ENCODE measurements at regions not wholly inside any gene's neighbourhood (a gene's known extent, or its start where the extent isn't known, plus 50 kb on each side); places are given as distances from the start of the nearest gene placed in this dataset.

DNA sequence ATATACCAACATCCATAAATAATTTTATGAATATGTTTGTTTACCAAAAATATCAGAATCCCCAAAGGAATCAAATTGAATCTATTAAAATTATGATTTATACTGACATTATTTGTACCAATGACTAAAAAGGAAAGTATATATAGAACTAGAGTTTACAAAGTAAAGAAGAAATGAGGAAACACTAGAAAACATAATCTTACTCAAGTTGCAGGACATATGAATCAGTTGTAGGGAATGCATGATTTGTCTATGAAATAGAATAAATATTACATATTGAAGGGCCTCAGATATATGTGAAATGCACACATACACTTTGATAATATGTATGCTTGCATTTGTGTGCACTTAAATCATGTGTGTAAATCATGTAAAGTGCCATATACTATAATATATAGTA lies 1466.4 kb downstream of the EFNB2 start:
- DNase-seq: no peak

DNA sequence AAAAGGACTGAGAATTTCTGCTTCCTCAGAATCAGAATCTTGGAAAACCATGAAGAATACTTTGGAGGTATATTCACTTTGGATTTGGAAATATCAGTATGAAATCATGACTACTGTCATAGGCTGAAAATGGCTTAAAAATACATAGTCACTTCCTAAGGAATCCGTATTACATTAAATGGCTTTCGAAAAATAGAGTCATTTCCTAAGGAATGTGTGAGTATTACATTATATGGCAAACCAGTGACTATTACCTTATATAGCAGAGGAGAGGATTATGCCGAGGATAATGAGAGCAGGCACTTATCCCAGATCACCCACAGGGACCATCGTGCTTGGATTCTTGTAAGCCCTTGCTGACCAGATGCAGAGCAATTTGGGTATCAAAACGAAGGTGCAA lies 1471.8 kb downstream of the EFNB2 start:
- DNase-seq: no peak

DNA sequence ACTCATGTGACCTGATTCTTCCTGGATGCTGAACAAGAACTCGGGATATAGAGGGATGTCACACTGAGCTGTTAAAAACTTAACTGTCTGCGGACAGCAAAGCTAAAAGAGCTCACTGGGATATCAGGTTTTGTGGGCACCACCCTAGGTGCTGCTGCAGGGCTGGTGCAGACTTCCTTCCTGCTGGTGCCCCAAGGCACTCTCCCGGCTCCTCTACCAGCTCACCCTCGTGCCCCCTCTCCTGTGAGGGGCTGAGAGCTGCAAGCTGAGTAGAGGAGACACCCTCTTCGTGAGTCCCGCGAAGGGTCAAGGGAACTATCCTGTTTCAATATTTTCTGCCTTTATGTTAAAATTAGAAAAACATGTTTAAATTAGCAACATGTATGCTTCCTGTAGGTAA lies 1475.7 kb downstream of the EFNB2 start:
- no peak for DNase-seq

DNA sequence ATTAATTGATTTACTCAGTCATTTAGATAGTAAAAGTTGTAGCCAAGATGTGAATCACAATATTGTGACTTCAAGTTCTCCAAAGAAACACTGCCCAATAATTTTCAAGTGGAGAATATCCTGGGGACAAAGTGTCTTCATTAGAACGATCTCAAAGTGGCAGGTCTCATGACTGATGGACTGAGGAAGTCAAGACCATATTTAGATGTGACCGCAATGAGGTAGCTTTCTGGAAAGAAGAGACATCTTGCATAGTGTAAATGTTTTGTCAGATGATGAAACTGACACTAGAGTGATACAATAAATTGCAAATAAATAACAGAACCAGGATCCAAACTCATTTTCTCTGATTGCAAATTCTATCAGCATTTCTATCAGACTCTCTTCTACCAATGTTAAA lies 1476.9 kb downstream of the EFNB2 start:
- DNase-seq: no peak

DNA sequence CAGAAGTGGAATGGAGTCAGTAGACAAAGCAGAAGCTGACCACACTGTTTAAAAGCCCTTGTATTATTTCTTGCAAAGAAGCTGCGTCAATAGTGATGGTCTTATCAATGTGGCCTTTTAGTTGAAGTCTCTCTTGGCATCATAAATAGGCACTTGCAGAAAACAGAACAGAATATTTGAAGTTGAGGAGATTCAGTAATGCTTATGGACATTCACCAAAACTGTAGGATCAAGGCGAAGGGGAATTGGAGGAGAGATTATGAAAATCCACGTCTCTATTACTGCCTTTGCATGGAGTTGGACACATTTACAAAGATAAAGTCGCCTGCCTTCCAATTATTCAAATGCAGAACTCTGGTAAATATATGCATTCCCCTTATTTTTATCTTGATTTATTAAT lies 1482.8 kb downstream of the EFNB2 start:
- no peak for DNase-seq

DNA sequence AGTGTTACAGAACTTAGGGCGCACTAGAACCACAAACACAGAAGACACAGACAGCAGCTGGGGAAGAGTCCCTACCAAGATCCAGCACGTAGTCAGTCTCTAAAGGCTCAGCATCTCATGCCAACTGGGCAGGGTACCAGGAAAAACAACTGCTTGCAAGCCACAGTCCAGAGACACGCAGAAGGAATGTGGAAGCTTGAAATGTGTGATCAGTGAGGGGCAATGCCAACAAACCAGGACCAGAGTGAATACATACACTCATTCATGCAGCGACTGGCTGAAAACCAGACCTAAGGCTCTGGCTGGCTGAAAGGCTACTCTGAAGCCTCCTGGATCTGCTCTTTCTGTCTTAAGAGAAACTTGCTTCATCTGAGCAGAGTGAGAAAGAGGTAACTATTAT lies 1484.8 kb downstream of the EFNB2 start:
- DNase-seq: no peak

DNA sequence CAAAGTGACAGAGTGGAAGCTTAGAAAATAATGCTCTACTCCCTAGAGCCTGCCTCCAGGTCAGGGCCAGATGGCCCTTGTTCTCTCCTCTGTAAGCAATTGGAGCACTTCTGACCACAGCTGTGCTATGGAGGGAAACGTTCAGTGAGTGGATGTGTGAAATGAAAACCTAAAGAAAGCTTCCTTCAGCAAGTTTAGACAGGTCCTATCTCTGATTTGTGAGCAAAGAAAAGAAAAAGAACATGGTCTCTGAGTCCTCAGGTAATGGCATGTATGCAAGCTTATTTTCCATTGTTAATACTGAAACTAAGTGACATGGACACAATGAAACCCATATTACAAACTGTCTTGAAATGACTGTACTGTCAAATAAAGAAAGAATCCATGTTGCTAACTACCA lies 1486.8 kb downstream of the EFNB2 start:
- DNase-seq: peak; percentile 4

DNA sequence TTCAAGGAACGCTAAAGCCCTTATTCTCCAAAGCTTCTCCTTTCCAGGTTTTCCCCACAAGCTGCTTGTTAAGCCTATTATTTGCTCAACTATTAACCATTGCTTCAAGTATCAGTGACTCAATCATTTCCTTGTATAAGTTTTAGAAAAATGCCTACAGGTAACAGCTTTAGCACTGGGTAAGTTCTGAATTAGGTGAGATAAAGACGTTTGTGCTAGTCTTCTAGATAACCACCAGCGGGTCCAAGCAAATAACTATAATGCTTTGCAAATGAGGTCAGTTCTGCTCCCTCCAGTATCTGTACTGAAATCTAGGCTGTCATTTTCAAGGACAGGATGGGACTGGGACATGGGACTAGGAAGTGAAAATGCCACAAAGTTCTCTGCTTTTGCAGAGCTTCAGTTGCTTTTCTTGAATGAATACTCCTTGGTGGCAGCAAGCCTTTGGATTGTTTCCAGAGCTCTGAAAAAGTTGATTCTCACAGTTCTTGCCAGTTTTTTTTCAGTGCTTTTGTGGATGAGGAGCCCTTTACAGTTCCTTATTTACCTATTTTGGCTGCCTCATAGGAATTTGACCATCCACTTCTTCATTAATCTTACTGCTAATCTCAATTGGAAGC lies 1487.7 kb downstream of the EFNB2 start:
- DNase-seq: no peak

DNA sequence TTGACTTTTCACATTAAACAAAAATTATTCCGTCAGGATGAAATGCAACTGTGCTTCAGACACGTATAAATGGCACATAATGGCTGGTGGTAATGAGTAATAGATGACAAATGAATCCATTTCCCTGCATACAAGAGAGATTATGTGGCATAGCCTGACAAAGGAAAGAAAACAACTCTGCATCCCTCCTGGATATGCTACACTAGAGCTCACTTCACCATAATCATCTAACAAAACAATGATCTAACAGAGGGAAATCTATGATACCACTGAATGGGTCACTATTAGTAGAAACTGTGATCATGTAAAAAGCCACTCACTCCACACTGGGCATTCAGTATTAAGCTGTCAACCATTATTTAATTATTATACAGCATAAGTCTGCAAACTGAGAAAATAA lies 1498.4 kb downstream of the EFNB2 start:
- no peak for DNase-seq

DNA sequence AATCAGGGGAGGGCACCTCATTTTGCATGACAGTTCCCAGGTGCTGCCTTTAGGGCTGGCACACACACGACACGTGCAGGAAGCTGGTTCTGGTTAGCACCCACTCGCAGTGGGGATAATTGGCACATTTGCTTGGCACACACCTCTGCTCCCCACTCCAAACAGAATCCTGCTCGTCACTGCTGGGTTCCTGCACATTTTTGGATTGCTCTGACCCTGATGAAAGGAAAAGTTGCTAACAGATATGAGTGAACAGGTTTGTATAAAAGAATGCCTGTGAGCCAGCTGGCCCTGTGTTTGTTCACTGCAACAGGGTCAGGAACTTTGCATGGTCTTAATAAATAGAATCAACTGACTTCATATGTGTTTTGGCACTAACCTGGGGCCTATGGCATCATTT lies 1500.4 kb downstream of the EFNB2 start:
- no peak for DNase-seq

DNA sequence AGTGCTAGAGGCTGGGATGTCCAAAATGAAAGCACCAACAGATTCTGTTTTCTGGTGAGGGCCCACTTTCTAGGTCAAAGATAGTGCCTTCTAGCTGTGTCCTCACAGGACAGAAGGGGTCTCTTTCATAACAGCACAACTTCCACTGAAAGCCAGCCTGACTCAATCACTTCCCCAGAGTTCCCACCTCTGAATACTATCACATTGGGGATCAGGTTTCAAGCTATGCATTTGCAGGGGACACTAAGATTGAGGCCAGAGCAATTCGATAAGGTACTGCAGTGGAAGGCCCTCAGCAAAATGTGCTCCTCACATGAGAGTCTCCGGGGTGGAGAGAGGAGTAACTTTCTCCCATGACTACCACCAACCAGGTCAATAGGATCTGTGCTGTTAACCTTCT lies 1501.5 kb downstream of the EFNB2 start:
- no peak for DNase-seq

DNA sequence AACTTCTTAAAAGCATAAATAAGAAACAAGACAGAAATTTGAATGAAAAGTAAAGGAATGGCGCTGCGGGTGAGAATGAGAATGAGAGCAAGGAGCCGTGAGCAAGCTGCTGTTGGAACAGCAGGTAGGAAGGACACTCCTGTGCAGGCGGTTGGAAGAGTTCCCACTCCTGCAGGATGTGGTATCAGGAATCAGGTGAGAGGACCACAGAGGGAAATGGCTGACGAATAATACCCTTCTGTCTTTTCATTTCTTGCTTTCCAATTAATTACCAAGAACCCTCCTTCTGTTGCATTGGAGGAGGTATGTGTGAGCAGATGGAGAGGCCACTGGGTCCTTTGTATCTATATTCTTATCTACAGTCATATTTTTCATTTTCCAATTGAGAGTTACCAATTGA lies 1504.2 kb downstream of the EFNB2 start:
- DNase-seq: no peak

DNA sequence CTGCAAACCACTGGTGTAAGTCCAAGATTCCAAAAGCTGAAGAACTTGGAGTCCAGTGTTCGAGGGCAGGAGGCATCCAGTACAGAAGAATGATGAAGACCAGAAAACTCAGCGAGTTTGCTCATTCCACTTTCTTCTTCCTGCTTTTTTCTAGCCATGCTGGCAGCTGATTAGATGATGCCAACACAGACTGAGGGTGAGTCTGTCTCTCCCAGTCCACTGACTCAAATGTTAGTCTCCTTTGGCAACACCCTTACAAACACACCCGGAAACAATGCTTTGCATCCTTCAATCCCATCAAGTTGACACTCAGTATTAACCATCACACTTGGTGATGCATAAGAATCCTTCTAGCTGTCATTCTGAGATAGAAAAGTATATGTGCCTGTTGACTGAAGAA lies 1504.6 kb downstream of the EFNB2 start:
- no peak for DNase-seq

DNA sequence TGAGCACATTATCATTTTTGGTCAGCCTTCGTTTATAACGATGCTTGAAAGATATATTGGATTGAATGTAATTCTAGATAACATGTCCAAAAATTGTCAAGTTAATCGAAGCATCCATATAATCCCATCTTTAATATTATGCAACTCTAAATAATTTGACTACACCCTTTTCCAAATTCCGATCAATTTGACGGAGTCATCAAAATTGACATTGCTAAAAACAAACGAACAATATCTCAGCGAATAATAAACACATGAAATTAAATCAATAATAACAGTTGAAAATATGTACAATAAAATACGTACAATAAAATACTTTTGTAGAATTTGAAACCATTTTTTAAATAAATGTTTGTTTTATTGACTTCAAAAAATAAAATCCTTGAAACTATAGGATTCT lies 1516.4 kb downstream of the EFNB2 start:
- no peak for DNase-seq

DNA sequence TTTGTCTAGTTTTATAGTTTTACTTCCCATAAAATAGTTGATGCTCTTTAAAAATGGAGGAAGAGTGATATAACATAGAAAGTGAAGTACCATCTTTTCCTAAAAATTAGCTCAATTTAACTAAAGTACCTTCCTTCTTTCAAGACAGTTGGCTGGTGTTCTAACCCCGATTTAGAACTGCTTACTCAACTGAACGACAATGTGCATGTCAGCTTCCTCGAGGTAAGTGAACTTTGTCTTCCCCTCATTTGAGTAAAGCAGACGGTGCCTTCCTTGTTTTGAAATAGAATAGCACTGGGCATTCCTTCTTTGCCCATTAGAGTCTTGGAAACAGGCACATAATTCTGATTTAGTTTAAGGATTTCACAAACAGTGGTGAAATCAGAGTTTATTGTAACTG lies 1519.2 kb downstream of the EFNB2 start:
- no peak for DNase-seq

DNA sequence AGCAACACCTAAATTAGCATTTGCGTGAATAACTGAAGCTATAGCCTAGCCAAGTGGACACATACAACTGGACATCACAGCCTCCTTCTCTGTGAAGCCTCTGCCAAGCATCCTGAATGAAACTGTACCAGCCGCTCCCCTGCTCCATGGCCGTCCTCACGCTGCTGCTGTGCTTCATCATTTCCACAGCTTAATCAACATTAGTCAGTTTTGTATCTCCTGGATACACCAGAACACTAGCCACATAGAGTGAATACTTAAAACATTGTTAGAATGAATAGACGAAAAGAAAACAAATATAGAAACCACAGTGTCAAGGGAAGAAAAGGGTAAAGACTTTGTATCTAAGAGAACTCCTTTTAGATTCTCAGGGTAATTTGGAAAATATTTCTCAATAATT lies 1526.9 kb downstream of the EFNB2 start:
- DNase-seq: no peak

DNA sequence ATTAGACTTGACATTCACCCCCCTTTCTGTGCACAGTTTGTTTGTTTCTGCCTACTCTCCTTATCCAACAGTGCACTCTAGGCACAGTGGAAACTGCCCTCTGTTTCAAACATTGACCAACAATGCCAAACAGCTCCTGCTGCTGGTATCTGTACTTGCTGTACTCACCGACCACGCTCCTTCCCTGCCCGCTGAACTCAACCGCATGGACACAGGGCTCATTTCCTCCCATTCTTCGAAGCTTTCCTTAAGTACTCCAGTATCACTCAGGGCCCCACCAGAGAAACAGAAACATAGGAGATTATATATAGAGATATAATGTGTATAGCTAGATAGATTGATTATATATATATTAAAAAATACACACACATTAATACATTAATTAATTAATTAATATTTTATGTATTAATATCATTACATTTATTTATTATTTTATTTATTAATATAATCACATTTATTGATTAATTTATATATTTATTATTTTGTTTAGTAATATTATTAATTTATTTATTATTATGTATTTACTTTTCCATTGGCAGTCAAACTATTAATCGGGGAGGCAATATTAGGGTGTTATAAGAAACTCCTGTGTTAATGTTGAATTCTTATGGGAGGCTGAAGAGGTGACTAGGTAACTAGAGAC lies 1528.2 kb downstream of the EFNB2 start:
- no peak for DNase-seq

DNA sequence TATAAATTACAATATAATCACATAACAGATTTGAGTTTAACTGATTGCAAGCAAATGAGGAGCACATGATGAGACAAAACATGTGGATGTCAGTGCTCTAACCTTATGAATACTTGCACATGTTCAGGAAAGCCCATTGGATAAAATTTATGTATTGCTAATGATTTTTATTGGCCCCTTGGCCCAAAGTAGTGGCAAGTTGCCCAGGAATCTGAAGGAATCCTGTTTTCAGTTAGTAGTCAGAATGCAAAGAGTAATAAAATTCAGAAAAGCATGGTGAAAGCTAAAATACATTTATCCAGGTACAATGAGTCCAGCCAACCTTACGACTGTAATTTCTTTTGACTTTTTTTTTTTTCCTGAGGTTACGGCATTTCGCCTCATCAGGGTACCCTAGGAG lies 1539.4 kb downstream of the EFNB2 start:
- DNase-seq: no peak

DNA sequence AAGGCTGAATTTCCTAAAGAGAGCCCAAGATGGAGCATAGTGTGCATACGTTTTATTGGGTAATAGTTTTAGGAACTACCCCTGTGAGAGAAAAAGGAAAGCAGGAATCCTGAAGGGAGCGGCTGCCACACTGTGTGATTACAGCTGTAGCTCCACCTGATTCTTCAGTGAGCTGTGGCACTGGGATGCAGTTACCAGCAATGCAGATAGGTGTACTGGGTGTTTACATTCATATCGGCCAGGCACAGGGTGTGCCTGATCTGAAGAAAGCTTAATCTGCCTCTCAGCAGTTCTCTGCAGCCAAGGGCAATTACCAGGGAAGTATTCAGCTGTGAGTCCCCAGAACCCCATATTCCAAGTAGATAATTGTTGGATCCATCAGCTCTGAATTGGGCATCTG lies 1541.8 kb downstream of the EFNB2 start:
- no peak for DNase-seq

DNA sequence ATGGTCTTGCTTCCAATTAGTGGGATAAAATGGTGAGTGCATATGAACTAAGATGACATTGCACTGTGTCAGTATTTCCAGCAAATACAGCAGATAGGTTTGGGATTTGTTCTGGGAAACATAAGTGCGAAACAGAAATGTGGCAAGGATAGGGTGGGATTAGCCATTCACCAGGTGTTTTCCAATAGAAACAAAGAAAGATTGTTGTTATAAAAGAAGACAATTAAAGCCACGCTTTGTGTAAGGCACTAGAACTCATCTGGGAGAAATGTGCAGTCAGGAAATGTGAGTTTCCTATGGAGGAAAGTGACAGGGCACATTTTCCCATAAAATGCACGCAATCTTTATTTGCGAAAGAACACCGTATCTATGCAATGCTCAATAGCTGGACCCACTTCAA lies 1547.8 kb downstream of the EFNB2 start:
- no peak for DNase-seq

DNA sequence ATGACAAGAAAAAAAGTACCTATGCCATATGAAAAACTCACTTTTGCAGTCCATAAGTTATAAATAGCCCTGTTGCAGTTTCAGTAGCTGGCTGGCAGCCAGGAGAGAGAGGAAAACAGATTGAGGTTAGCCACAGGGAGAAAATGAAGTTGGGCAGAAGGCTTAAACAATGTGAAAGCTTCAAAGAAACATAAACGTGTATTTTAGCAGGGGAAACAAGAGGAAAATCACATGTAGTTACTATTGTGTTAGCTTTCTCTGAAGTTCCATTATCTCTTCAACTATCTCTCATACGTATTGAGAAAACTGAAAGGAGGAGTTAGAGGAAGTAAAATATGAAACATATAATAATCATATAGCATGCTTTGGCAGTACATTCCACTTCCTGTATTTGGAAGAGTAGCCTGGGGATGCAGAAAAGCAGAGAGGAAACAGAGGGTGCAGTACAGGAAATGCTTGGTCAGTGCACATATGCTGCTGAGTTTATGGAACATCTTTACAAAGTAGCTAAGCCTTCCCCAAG lies 1551.1 kb downstream of the EFNB2 start:
- DNase-seq: no peak

DNA sequence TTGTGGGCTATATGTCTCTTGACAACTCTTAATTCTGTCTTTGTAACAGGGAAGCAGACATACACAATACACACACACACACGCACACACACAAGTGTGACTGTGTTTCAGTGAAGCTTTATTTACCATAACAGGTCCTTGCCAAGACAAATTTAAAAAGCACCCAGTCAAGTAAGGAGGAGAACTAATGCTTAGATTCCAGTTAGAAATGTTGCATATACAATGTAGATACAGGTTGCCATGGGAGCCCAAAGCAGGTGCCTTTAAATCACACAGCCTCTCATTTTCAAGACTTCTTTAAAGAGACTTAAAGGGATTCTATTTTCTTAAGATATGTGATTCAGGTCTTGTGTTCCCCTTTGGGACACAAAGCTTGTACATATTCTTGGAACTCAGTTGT lies 1551.9 kb downstream of the EFNB2 start:
- no peak for DNase-seq

DNA sequence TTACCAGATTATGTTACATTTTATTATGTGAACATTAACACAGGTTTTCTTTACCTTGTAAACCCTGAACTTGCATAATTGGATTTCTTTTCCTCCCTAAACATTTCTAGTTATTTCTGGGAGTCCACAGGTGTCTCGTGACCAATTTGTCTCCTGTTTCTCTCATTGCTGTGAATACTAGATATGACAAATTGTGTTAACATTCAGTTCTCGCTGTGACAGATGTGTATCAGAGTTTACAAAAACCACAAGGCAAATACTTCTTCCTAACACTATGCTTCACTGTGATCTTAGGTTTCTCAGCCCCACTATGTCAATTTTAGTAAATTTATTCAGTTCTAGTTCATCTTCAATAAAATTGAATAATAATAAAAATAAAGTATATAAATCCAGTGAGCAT lies 1554.9 kb downstream of the EFNB2 start:
- DNase-seq: no peak

DNA sequence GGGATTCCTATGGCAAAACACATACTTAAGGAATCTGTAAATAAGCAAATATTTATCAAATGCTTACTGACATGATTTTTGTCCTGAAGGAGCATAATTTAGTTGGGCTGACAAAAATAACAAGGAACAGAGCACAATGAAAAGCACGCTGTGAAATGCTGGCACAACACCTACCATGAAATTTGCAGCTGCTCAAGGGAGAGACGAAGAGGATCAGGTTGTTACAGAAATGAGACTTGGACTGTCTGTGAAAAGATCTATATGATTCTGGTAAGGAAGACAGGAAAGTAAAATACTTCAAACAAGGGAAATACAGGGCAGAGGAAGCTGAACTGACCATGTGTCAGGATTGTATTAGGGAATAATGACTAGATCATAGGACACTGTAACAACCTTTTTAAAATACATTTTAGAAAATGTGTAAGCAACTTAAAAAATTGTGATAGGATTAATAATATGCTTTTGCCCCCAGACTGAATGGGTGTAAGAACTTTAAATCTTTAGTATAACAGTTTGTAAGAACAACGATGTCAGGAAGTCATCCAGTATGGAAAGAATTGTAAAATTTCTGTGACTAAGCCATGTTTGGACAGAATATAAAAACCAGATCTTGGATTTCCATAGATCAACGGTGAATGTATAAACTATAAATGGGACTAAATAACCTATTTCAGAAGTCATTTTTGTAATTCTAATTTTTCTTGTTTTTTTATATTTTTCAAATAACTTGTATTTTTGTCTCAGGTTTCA lies 1556.0 kb downstream of the EFNB2 start:
- no peak for DNase-seq
